Stimulated activated CD8-positive, alpha-beta memory T cell treated with anti-CD3 and anti-CD28 coated beads, Interleukin-15, amount 100 ng/mL, for 1 hour (primary cell): ENCODE measurements at regions not wholly inside any gene's neighbourhood (a gene's known extent, or its start where the extent isn't known, plus 50 kb on each side); places are given as distances from the start of the nearest gene placed in this dataset.

Source experiments
- DNase-seq: peaks from one replicate; pipeline ENCODE4 v3.0.0-alpha.2; 2020; ENCODE audit warnings: low read depth

DNA sequence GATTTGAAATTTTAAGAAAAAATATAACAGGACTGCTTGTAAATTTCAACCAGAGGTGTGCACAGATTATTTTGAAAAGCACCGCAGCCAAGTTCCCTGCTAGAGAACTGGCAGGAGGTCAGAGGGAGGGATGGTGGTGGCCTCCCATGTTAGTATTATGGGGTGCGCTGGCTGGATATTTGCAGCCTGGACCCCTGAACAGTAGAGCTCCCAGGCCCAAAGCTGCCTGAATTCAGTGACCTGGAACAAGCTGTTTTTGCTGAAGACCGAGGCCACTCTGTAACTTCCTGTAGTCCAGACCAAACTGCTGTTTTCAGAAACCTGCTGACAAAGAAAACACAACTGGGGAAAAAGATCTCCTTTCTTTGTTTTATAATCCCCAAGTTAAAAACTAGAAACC, 314.3 kb downstream of the TNS1 start:
- no peak for DNase-seq

- DNase-seq = no peak
These were observed 315.0 kb downstream of the TNS1 start for GRCh38 chr2:217687771-217688170.

- no peak for DNase-seq
These were observed 317.6 kb downstream of the TNS1 start for GRCh38 chr2:217685255-217685605.

- DNase-seq = no peak
These were observed 318.2 kb downstream of the TNS1 start for GRCh38 chr2:217684431-217685254.

GRCh38 chr2:217683106-217683870, 319.5 kb downstream of the TNS1 start:
- DNase-seq = no peak

- DNase-seq = no peak
These were observed 321.0 kb downstream of the TNS1 start for GRCh38 chr2:217681791-217682190.

GRCh38 chr2:217680381-217680780, 322.4 kb downstream of the TNS1 start:
- DNase-seq = no peak

DNA sequence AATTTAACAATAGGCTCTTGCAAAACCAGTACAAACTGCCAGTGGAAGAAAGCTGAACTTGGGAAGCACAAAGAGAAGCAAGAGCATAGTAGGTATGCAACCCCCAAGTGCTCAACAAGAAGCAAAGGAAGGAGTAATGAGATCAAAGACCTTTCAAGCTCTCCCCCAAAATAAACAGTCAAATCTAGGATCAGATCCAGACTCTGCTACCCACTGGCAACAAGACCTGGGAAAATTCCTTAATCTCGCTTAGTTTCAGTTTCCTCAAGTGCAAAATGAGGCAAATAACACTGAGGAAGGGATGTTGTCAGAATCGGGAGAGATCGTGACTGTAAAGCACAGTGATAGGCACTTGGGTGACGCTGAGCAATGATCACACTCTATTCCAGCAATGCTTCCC, 329.2 kb downstream of the TNS1 start:
- no peak for DNase-seq

DNA sequence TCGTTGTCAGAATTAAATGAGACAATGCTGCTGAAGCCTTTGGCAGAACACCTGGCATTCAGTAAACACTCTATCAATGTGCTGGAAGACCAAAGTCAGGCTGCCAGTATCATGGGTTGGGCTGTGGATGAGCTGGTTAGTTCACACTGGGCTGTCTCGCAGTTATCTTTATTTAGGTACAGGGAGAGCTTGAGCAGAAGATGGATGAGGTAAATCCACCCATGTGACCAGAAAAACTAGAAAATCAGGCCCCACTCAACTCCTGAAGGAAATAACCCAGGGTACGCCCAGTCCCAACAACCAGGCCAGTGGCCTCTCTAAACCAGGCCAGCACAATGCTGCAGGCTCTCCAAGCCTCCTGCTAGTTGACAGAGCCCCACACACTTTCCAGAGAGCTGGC, 330.3 kb downstream of the TNS1 start:
- no peak for DNase-seq

DNA sequence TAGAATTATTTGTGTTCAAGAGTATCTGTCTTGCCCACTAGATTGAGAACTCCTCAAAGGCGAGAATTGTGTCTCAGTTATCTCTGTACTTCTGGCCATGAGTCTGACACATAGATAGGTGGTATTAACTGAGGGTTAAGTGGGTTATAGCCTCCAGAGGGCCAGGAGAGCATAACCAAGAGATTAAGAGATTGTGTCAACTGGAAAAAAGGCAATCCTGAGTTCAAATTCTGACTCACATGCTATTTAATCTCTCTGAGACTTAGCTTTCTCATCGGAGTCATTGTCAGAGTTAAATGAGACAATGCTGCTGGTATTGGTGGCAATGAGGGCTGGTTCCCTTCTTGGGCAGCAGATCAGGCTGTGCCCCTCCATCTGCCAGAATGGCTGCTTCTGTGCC, 330.9 kb downstream of the TNS1 start:
- DNase-seq = no peak

DNA sequence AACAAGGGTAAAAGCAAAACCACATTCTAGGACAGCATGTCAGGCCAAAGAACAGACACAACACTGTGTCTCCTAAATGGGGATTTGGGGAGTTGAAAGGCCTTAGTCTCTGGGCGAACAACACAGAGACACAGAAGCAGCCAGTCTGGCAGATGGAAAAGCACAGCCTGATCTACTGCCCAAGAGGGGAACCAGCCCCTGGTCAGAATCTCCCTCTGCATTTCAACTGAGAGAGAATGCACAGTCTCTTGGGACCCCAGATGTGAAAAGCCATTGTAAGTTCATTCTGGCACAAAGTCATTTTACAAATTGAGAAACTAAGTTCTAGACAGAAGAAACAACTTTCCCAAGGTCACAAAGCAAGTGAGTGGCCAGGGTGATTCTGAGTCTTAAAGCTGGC, 331.7 kb downstream of the TNS1 start:
- no peak for DNase-seq

GRCh38 chr2:217669831-217670230, 333.0 kb downstream of the TNS1 start:
- DNase-seq = no peak

DNA sequence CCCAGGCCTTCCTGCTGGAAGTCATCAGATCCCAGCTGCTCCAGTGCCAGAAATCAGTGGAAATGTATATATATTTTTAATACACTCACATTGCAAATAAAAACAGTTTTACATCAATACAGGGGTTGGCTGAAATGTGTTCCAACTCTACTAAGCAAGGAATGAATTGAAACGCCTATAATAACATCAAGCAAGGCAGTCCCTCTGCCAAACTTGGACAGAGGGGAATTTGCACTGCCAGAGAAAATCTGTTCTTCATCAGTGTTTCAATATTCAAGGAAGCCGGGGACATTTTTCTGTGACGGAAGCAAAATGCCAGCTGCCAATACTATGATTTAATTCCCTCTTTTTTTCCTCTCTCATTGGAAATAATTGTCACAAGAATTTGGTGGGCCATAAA, 335.3 kb downstream of the TNS1 start:
- no peak for DNase-seq

DNA sequence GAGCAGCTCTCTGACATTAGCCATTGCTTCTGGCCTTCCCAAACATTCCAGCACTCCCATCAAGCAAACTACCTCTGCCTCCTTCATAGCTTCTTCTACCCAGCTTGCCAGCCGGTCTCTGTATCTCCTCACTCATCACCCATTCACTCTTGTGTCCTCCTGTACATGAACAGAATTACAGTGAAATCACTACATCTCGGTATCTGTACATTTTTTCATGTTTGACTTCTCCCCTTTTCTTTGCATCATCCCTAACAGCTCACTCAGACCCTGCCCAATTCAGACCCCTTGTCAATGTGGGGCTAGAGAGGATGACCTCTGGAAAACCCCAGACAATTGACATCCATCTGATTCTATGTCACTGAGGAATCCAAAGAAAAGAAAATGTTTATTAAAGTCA, 335.8 kb downstream of the TNS1 start:
- no peak for DNase-seq

DNA sequence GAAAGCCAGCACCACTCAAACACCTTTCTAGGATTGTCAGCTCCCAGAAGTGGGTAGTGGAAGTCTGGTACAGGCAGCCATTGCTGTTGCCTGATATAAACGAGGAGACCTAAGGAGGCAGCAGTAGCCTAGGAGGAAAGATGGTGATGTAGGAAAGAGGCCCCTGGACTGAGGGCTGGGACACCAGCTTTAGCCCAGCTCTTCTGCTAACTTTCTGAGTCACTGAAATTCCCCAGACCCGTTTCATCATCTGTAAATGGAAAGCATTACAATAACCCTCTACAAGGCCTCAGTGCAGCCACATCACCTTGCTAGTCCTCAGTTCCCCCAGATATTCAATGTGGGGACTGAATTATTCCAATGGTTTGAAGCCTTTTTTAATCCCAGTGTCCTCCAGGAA, 336.5 kb downstream of the TNS1 start:
- DNase-seq = no peak

GRCh38 chr2:217664761-217665160, 338.0 kb downstream of the TNS1 start:
- no peak for DNase-seq

GRCh38 chr2:217662984-217663602, 339.7 kb downstream of the TNS1 start:
- no peak for DNase-seq

DNA sequence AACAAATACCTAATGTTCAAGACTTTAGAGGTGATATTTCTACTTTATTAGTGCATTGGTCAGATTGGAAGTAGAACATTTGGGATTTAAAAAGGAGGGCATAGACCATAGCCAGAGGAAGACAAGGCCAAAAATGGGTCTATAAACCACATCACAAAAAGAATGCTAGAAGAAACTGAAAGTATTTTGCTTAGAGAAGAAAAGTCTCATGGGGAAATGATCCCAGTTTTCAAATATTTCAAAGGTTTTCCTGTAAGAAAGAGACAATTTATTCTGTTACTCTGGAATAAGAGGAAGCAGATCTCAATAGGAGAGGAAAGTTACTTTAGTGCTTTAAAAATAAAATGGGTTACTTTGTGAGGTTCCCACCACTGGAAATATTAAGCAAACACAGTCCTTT, 341.4 kb downstream of the TNS1 start:
- no peak for DNase-seq

DNA sequence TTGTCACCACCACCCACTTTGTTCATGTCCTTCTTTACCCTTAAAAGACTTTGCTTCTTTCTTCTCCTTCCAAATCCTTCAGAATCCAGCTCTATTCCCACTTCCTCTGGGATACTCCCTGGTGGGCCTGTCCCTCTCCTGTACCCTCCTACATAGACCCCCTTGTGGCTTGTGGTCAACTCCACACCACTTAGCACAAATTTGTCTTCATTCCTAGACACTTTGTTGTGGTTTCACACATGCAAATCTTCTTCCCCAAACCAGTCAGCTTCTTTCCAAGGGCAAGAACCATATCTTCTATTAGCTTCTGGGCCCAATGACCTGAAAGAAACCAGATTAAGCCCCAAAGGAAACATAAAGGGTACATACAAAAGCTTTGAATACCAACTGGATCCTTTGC, 342.4 kb downstream of the TNS1 start:
- no peak for DNase-seq

GRCh38 chr2:217658806-217659205, 344.0 kb downstream of the TNS1 start:
- DNase-seq = no peak

DNA sequence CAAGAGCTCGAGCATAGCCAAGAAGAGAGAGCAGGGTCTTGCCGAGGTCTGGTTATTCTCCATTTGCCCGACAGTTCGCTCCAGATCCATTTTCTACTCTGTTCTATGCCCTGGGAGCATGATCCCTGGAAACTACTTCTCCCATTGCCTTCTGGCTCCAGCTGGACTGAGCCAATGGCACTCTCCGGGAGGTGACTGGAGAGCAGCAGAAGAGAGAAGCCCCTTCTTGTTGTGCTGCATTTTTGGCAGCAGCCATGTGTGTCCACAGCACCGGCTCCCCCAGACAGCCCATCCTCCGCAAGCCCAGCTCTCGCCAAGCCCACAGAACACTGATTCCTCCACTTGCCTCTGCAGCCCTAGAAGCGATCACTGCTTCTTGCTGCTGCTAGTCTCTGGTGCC, 345.5 kb downstream of the TNS1 start:
- no peak for DNase-seq

- DNase-seq = no peak
These were observed 346.5 kb downstream of the TNS1 start for GRCh38 chr2:217656316-217656715.

DNA sequence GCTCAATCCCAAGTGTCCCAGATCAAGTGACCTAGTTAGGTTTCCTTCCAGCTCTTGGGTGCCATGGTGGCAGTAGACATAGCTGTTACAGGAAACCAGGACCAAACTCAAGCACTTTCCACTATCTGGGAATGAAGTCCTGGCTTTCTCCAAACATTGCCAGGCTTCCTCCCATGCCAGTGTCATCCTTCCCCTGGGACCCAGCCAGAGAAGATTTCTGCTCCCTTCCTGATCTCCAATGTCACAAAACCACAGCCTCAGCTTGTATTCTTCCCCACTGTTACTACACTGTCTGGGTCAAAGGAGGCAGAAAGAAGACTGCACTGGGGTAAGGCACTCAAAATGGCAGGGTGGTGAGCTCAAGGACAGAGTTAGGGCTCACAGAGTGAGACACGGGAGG, 347.1 kb downstream of the TNS1 start:
- no peak for DNase-seq
